Rectal smooth muscle tissue (tissue), 1 donor: ENCODE measurements at regions not wholly inside any gene's neighbourhood (a gene's known extent, or its start where the extent isn't known, plus 50 kb on each side); places are given as distances from the start of the nearest gene placed in this dataset.

Experiments used
- H3K27ac ChIP-seq: one replicate; pipeline ENCODE4 v1.7.0; 2013; ENCODE audit warnings: low read depth, low read length, inconsistent platforms
- H3K27me3 ChIP-seq: one replicate; pipeline ENCODE4 v1.7.0; 2013; ENCODE audit warnings: low read length; ENCODE audit not compliant: control insufficient read depth, insufficient read depth
- H3K36me3 ChIP-seq: one replicate; pipeline ENCODE4 v1.7.0; 2013; ENCODE audit warnings: low read length; ENCODE audit not compliant: control insufficient read depth, insufficient read depth
- H3K4me1 ChIP-seq: one replicate; pipeline ENCODE4 v1.7.0; 2013; ENCODE audit warnings: low read length; ENCODE audit not compliant: control insufficient read depth, insufficient read depth
- H3K4me3 ChIP-seq: one replicate; pipeline ENCODE4 v1.7.0; 2013; ENCODE audit warnings: low read length
- H3K9ac ChIP-seq: one replicate; pipeline ENCODE4 v1.7.0; 2013; ENCODE audit warnings: low read length

- H3K4me3 ChIP-seq, result no peak overlapping the region
- H3K27me3 ChIP-seq, result no peaks in the 10 kb centered on the region
- H3K4me1 ChIP-seq, result no peaks in the 10 kb centered on the region
- no peak overlapping the region for H3K9ac ChIP-seq
- no peak overlapping the region for H3K27ac ChIP-seq
- no peaks in the 10 kb centered on the region for H3K36me3 ChIP-seq
Measured at GRCh38 chr15:70314018-70314354, 216.3 kb upstream of the TLE3 start.

GRCh38 chr15:70313099-70314017, 215.6 kb upstream of the TLE3 start:
- Histone ChIP-seq H3K9ac (no peak overlapping the region), H3K36me3 (no peaks in the 10 kb centered on the region), H3K27ac (no peak overlapping the region), H3K4me3 (no peak overlapping the region), H3K27me3 (no peaks in the 10 kb centered on the region), H3K4me1 (no peaks in the 10 kb centered on the region)

GRCh38 chr15:70311821-70312220, 214.1 kb upstream of the TLE3 start:
- H3K27ac ChIP-seq, result no peak overlapping the region
- no peaks in the 10 kb centered on the region for H3K27me3 ChIP-seq
- no peak overlapping the region for H3K9ac ChIP-seq
- H3K4me1 ChIP-seq, result no peaks in the 10 kb centered on the region
- H3K36me3 ChIP-seq, result no peaks in the 10 kb centered on the region
- no peak overlapping the region for H3K4me3 ChIP-seq

GRCh38 chr15:70309716-70310115, 212.0 kb upstream of the TLE3 start:
- H3K9ac ChIP-seq, result no peak overlapping the region
- no peak overlapping the region for H3K4me3 ChIP-seq
- no peaks in the 10 kb centered on the region for H3K4me1 ChIP-seq
- H3K36me3 ChIP-seq, result no peaks in the 10 kb centered on the region
- H3K27me3 ChIP-seq, result no peaks in the 10 kb centered on the region
- no peak overlapping the region for H3K27ac ChIP-seq

GRCh38 chr15:70308735-70309434, 211.2 kb upstream of the TLE3 start:
- no peak overlapping the region for H3K27ac ChIP-seq

GRCh38 chr15:70308011-70308734, 210.5 kb upstream of the TLE3 start:
- Histone ChIP-seq H3K4me3 (no peak overlapping the region), H3K36me3 (no peaks in the 10 kb centered on the region), H3K27ac (no peak overlapping the region), H3K27me3 (no peaks in the 10 kb centered on the region), H3K4me1 (no peaks in the 10 kb centered on the region), H3K9ac (no peak overlapping the region)

More at GRCh38 chr15:70308735-70309434, 211.2 kb upstream of the TLE3 start:
- Histone ChIP-seq H3K36me3 (no peaks in the 10 kb centered on the region), H3K4me1 (no peaks in the 10 kb centered on the region), H3K4me3 (no peak overlapping the region), H3K9ac (no peak overlapping the region), H3K27me3 (no peaks in the 10 kb centered on the region)

- Histone ChIP-seq H3K27ac (no peak overlapping the region), H3K4me3 (no peak overlapping the region), H3K4me1 (no peaks in the 10 kb centered on the region), H3K27me3 (no peaks in the 10 kb centered on the region), H3K9ac (no peak overlapping the region), H3K36me3 (no peaks in the 10 kb centered on the region)
Measured at GRCh38 chr15:70306582-70306981, 208.9 kb upstream of the TLE3 start.

- Histone ChIP-seq H3K36me3 (no peaks in the 10 kb centered on the region), H3K4me3 (no peak overlapping the region), H3K27ac (no peak overlapping the region), H3K9ac (no peak overlapping the region), H3K27me3 (no peaks in the 10 kb centered on the region), H3K4me1 (no peaks in the 10 kb centered on the region)
Measured at GRCh38 chr15:70306081-70306480, 208.4 kb upstream of the TLE3 start.

GRCh38 chr15:70303981-70304380, 206.3 kb upstream of the TLE3 start:
- no peaks in the 10 kb centered on the region for H3K4me1 ChIP-seq
- H3K9ac ChIP-seq, result no peak overlapping the region
- H3K4me3 ChIP-seq, result no peak overlapping the region
- H3K27me3 ChIP-seq, result no peaks in the 10 kb centered on the region
- no peak overlapping the region for H3K27ac ChIP-seq
- H3K36me3 ChIP-seq, result no peaks in the 10 kb centered on the region

- Histone ChIP-seq H3K36me3 (no peaks in the 10 kb centered on the region), H3K27me3 (no peaks in the 10 kb centered on the region), H3K9ac (no peak overlapping the region), H3K27ac (no peak overlapping the region), H3K4me3 (no peak overlapping the region), H3K4me1 (no peaks in the 10 kb centered on the region)
Measured at GRCh38 chr15:70302360-70302759, 204.6 kb upstream of the TLE3 start.

- Histone ChIP-seq H3K36me3 (no peaks in the 10 kb centered on the region), H3K27ac (no peak overlapping the region), H3K27me3 (no peaks in the 10 kb centered on the region), H3K9ac (no peak overlapping the region), H3K4me3 (no peak overlapping the region), H3K4me1 (no peaks in the 10 kb centered on the region)
Measured at GRCh38 chr15:70301396-70301795, 203.7 kb upstream of the TLE3 start.
